ENCODE measurements at regions not wholly inside any gene's neighbourhood (a gene's known extent, or its start where the extent isn't known, plus 50 kb on each side); places are given as distances from the start of the nearest gene placed in this dataset.

- Histone ChIP-seq H3K4me3 (no peak overlapping the region), H3F3A (ENCODE audit: insufficient read depth) (no peaks in the 10 kb centered on the region), H3K27me3 (replicated peaks; ENCODE audit: insufficient read depth) (no peaks in the 10 kb centered on the region)
Observed at GRCh38 chr21:28877318-28877884, 115.3 kb downstream of the LTN1 start.

GRCh38 chr21:28875078-28875477 lies 117.6 kb downstream of the LTN1 start:
- WGBS, 2 experiments (ENCODE audit: low coverage in 1 of 2, low lambda C conversion rate in 2 of 2, missing lambda C conversion rate in 2 of 2): 84 to 85% methylated on average over 5 of the region's 5 CpGs
- in situ Hi-C loops (cut with MboI): no loop called here

More at GRCh38 chr21:28877318-28877884, 115.3 kb downstream of the LTN1 start:
- Histone ChIP-seq H3K36me3 (ENCODE audit: low read depth) (peaks cover 18% of the 10 kb centered on the region), H3K9ac (no peak overlapping the region), H3K79me2 (ENCODE audit: insufficient read depth) (no peaks in the 10 kb centered on the region), H3K27ac (no peak overlapping the region), H3K4me1 (ENCODE audit: insufficient read depth) (0 out of 2 replicates have a peak, but pooled peaks cover under 1% of the 10 kb centered on the region), H3K4me2 (ENCODE audit: unreplicated experiment) (no peak overlapping the region), H2AFZ (no peak overlapping the region), H4K20me1 (ENCODE audit: insufficient read depth) (no peaks in the 10 kb centered on the region), H3K9me2 (ENCODE audit: insufficient read depth) (no peaks in the 10 kb centered on the region), H3K9me3 (ENCODE audit: low read depth) (no peaks in the 10 kb centered on the region)
- no peak for TF ChIP-seq EZH2phosphoT487 (IDR thresholded peaks at IDR 0.05; ENCODE audit: insufficient read depth, low read depth)
- TF ChIP-seq EZH2 (IDR thresholded peaks at IDR 0.05; ENCODE audit: insufficient read depth, poor library complexity, severe bottlenecking): no peak
- DNase-seq: no peak
- in situ Hi-C loops (cut with MboI): no loop called here
- WGBS, 2 experiments (ENCODE audit: low coverage in 1 of 2, low lambda C conversion rate in 2 of 2, missing lambda C conversion rate in 2 of 2): 96 to 100% methylated on average over 1 of the region's 1 CpG

GRCh38 chr21:28872218-28872617 lies 120.5 kb downstream of the LTN1 start:
- H3K9me2 ChIP-seq (ENCODE audit: insufficient read depth): no peaks in the 10 kb centered on the region
- H3K9me3 ChIP-seq (ENCODE audit: low read depth): no peaks in the 10 kb centered on the region
- no peak overlapping the region for H3K4me3 ChIP-seq
- TF ChIP-seq EZH2 (IDR thresholded peaks at IDR 0.05; ENCODE audit: insufficient read depth, poor library complexity, severe bottlenecking) (no peak), EZH2phosphoT487 (IDR thresholded peaks at IDR 0.05; ENCODE audit: insufficient read depth, low read depth) (no peak)
- DNase-seq: peak; percentile 27
- no peaks in the 10 kb centered on the region for H3K27me3 ChIP-seq (replicated peaks; ENCODE audit: insufficient read depth)
- H3F3A ChIP-seq (ENCODE audit: insufficient read depth): peaks cover 12% of the 10 kb centered on the region; the same call in 1 of the 2 replicates
- in situ Hi-C loops (cut with MboI): no loop called here
- H2AFZ ChIP-seq: no peak overlapping the region
- H3K36me3 ChIP-seq (ENCODE audit: low read depth): peaks cover 11% of the 10 kb centered on the region
- no peaks in the 10 kb centered on the region for H3K79me2 ChIP-seq (ENCODE audit: insufficient read depth)
- no peak overlapping the region for H3K4me2 ChIP-seq (ENCODE audit: unreplicated experiment)
- no peak overlapping the region for H3K9ac ChIP-seq
- 56 to 57% methylated on average over 5 of the region's 5 CpGs for WGBS, 2 experiments (ENCODE audit: low coverage in 1 of 2, low lambda C conversion rate in 2 of 2, missing lambda C conversion rate in 2 of 2)
- no peak overlapping the region for H3K27ac ChIP-seq
- peaks cover 14% of the 10 kb centered on the region for H3K4me1 ChIP-seq (ENCODE audit: insufficient read depth)
- no peaks in the 10 kb centered on the region for H4K20me1 ChIP-seq (ENCODE audit: insufficient read depth)

More at GRCh38 chr21:28875078-28875477, 117.6 kb downstream of the LTN1 start:
- DNase-seq: no peak
- peaks cover 8% of the 10 kb centered on the region; the same call in 1 of the 2 replicates for H3K4me1 ChIP-seq (ENCODE audit: insufficient read depth)
- no peak overlapping the region for H3K4me2 ChIP-seq (ENCODE audit: unreplicated experiment)
- no peak overlapping the region for H3K27ac ChIP-seq
- H4K20me1 ChIP-seq (ENCODE audit: insufficient read depth): no peaks in the 10 kb centered on the region
- no peak overlapping the region for H2AFZ ChIP-seq
- no peak for TF ChIP-seq EZH2 (IDR thresholded peaks at IDR 0.05; ENCODE audit: insufficient read depth, poor library complexity, severe bottlenecking)
- TF ChIP-seq EZH2phosphoT487 (IDR thresholded peaks at IDR 0.05; ENCODE audit: insufficient read depth, low read depth): no peak
- peaks cover 11% of the 10 kb centered on the region for H3K36me3 ChIP-seq (ENCODE audit: low read depth)
- no peak overlapping the region for H3K9ac ChIP-seq
- H3K79me2 ChIP-seq (ENCODE audit: insufficient read depth): no peaks in the 10 kb centered on the region
- no peaks in the 10 kb centered on the region for H3K9me3 ChIP-seq (ENCODE audit: low read depth)
- no peak overlapping the region for H3K4me3 ChIP-seq
- peaks cover 3% of the 10 kb centered on the region; the same call in 1 of the 2 replicates for H3F3A ChIP-seq (ENCODE audit: insufficient read depth)
- no peaks in the 10 kb centered on the region for H3K27me3 ChIP-seq (replicated peaks; ENCODE audit: insufficient read depth)
- H3K9me2 ChIP-seq (ENCODE audit: insufficient read depth): no peaks in the 10 kb centered on the region

GRCh38 chr21:28871388-28872010 lies 121.2 kb downstream of the LTN1 start:
- Histone ChIP-seq H3K9me2 (ENCODE audit: insufficient read depth) (no peaks in the 10 kb centered on the region), H3K9me3 (ENCODE audit: low read depth) (no peaks in the 10 kb centered on the region), H2AFZ (no peak overlapping the region), H3F3A (ENCODE audit: insufficient read depth) (peaks cover 16% of the 10 kb centered on the region; the same call in 1 of the 2 replicates), H3K79me2 (ENCODE audit: insufficient read depth) (no peaks in the 10 kb centered on the region), H3K4me3 (no peak overlapping the region), H3K27me3 (replicated peaks; ENCODE audit: insufficient read depth) (no peaks in the 10 kb centered on the region), H3K4me2 (ENCODE audit: unreplicated experiment) (no peak overlapping the region), H3K4me1 (ENCODE audit: insufficient read depth) (peaks cover 18% of the 10 kb centered on the region), H3K9ac (no peak overlapping the region), H3K27ac (no peak overlapping the region), H4K20me1 (ENCODE audit: insufficient read depth) (no peaks in the 10 kb centered on the region), H3K36me3 (ENCODE audit: low read depth) (peaks cover 10% of the 10 kb centered on the region)
- TF ChIP-seq EZH2phosphoT487 (IDR thresholded peaks at IDR 0.05; ENCODE audit: insufficient read depth, low read depth) (no peak), EZH2 (IDR thresholded peaks at IDR 0.05; ENCODE audit: insufficient read depth, poor library complexity, severe bottlenecking) (no peak)
- peak; percentile 44 for DNase-seq
- in situ Hi-C loops (cut with MboI): no loop called here
- WGBS, 2 experiments (ENCODE audit: low coverage in 1 of 2, low lambda C conversion rate in 2 of 2, missing lambda C conversion rate in 2 of 2): 76 to 79% methylated on average over 3 of the region's 3 CpGs

Measured in GM23248 (cell line).